HG03103 (cell line): ENCODE measurements at regions not wholly inside any gene's neighbourhood (a gene's known extent, or its start where the extent isn't known, plus 50 kb on each side); places are given as distances from the start of the nearest gene placed in this dataset.
"Not testable (repeated sequence)": the region's sequence is repeated elsewhere in the genome, so short reads cannot be mapped to it uniquely, and the experiment has no call there.

Experiments used
- ATAC-seq: cut with Tn5 transposase; IDR thresholded peaks from one replicate; pipeline ENCODE4 v1.9.1; 2021; ENCODE audit warnings: low read depth; ENCODE audit not compliant: unreplicated experiment

DNA sequence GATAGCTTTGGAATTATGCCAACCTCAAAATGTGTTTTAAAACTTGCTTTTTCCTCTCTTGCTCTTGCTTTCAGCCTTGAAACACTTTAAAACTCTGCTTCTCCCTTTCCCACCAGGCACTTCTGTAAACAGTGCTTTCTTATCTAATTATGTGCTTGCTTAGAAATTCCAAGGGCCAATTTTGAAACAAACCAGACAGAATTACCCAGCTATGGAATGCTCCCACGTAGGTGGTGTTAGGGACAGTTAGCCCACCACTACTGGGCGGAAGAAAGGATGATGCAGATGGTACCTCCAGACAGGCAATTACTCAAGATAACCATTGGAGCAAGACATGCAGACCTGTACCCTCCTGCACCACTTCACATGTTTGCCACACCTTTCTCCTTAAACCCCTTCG lies 523.0 kb upstream of the PTPRD start:
- ATAC-seq: no peak

DNA sequence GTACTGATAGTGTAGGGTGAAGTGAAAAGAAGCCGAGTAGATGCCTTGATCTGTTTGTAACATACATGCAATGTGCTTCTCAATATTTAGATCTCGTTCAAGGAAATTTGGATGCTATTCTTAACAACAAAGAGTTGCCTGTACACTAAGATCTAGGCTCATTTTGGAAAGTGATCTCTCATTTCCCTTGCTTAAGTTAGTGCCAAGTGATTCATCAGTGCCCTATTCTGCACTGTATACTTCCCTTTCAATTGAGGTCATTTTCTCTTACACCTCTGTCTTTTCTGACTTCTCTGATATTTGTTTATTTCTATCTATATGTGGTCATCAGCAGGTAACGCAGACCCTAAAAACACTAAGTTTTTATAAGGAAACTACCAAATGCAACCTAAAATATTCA lies 528.6 kb upstream of the PTPRD start:
- ATAC-seq: no peak

GRCh38 chr9:11142965-11143738 lies 530.4 kb upstream of the PTPRD start:
- ATAC-seq: no peak

GRCh38 chr9:11144746-11145145 lies 531.9 kb upstream of the PTPRD start:
- no peak for ATAC-seq

- ATAC-seq: no peak
Observed at GRCh38 chr9:11148189-11148588, 535.4 kb upstream of the PTPRD start.

DNA sequence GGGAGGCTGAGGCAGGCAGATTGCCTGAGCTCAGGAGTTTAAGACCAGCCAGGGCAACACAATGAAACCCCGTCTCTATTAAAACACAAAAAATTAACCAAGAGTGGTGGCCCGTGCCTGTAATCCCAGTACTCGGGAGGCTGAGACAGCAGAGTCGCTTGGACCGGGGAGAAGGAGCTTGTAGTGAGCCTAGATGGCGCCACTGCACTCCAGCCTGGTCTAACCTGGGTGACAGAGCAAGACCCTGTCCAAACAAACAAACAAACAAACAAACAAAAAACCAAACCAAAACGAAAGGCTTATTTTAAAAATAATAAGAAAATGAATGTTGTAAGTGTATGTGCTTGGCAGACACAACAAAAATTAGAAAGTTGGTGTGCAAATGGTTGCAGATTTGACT lies 536.3 kb upstream of the PTPRD start:
- no peak for ATAC-seq

DNA sequence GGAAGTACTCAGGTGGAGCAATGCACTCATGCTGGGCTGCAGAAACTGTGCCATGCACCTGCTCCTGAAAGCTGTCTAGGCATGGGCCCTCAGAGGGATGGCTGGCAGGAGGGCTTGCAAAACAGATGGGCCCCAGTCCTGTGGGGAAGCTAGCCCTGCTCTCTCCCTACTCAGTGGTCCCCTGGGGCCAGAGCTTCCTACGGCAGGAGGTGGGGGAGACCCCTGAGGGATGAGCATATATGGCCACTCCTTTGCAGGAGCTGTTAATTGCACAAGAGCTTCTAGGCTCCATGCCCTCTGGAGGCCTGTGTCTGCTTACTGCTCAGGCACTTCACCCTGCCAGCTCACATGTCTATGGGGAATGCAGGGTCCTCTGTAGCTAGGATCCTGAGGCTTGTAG lies 545.3 kb upstream of the PTPRD start:
- ATAC-seq: no peak

DNA sequence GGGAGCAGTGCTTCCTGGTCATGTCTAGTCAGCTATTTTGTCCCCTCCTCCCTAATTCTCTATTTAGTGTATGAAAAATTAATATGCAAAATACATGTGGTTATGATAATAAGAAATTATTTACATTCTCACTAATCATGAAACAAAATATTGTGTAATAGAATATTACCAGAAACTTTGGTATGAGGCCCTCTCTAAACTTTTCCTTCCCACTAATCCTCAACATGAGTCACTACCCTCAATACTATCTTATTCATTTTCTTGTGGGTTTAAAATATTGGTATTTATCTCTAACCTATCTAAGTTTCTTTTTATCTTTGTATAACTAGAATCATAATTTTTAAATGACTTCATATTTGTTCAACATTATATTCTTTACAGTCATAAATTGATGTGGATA lies 545.9 kb upstream of the PTPRD start:
- no peak for ATAC-seq

DNA sequence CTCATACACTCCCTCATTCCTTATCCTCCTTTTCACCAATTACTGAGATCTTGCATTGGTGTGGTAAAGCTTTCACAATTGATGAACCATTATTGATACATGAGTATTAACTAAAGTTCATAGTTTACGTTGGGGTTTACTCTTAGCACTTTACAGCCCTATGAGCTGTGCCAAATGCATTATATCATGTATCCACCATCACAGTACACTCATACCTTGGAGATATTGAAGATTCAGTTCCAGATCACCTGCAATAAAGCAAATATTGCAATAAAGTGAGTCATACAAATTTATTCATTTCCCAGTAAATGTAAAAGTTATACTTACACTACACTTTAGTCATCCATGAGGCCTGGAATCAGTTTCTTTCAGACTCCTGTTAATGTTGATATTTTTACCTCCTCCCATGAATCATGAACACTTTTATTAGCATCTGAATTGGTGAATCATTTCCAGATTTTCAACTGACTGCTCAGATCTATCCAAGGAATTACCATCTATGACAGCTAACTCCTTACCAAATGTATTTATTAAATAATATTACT lies 546.6 kb upstream of the PTPRD start:
- ATAC-seq: no peak

DNA sequence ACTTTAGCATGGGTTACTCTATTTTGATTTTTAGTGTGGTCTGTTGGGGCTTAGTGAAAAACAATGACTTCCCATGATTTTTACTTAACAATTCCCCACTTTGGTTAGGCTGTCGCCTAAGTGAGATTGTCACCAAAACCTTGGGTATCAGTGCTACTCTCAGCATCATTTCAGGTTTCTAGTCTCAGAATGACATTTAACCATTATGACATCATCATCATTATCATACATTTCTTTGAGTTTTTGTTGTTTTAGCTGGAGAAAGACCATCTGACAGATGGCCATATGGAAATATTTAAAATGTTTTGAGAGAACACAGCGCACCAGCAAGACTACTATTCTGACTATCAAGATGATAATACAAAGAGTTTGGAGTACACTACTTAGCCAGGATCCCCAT lies 551.0 kb upstream of the PTPRD start:
- ATAC-seq: no peak

DNA sequence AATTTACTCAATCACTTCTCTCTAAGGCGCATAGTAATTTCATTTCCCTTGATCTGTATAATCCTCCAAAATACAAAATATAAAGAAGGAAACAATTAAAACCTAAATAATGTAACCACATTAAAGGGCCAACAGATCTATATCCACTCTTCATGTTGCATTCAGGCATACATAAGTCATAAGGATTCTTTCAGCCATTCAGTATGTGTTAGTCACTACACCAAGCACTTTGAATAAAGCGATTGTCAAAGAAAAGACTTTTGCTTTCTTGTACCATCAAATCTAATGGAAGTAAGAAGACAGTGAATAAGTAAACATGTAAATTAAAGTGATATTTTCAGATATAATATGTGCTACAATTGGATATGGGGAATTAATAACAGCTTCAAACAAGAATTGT lies 569.2 kb upstream of the PTPRD start:
- no peak for ATAC-seq

DNA sequence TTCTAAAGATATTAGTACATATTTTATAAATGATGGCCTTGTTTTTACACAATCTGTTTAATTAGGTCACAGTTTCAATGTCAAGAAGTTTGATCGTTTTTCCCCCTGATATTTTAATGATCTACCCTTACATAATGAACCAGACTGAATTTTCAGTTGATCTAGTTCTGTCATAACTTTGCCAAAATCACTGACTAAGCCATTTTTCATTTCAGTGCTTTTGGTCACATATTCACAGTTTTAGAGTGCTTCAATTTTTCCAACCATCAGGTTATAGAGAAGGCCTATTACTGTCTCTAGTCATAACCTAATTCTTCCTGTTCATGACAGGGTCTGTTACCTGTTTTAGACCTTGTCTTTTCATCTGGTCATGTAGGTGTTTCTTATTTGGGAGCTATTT lies 577.9 kb upstream of the PTPRD start:
- no peak for ATAC-seq

DNA sequence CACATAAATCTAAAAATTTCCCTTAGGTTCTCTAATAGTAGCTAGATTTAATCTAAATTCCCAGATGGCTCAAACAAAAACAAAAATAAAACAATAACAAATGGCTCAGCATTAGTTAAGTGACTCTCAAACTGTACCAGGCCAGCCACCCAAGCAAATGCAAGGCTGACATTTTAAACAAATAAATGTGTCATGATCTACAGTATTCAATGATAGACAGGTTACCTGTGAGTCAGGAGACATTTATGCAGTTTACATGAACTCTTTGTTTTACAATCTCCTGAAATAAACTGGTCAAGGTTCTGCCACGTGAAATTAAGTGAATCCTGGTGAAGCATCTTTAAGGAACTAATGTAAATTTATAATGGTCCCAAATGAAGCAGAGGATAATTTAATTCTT lies 580.2 kb upstream of the PTPRD start:
- no peak for ATAC-seq

- ATAC-seq: no peak
Observed at GRCh38 chr9:11194246-11194645, 581.4 kb upstream of the PTPRD start.

DNA sequence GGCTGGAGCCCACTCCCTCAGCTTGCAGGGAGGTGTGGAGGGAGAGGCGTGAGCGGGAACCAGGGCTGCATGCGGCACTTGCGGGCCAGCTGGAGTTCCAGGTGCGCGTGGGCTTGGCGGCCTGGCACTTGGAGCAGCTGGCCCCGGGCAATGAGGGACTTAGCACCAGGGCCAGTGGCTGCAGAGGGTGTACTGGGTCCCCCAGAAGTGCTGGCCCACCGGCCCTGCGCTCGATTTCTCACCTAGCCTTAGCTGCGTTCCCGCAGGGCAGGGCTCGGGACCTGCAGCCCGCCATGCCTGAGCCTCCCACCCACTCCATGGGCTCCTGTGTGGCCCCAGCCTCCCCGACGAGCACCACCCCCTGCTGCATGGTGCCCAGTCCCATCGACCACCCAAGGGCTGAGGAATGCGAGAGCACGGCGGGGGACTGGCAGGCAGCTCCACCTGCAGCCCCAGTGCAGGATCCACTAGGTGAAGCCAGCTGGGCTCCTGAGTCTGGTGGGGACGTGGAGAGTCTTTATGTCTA lies 584.1 kb upstream of the PTPRD start:
- ATAC-seq: not testable (repeated sequence)

GRCh38 chr9:11199335-11199734 lies 586.5 kb upstream of the PTPRD start:
- no peak for ATAC-seq

DNA sequence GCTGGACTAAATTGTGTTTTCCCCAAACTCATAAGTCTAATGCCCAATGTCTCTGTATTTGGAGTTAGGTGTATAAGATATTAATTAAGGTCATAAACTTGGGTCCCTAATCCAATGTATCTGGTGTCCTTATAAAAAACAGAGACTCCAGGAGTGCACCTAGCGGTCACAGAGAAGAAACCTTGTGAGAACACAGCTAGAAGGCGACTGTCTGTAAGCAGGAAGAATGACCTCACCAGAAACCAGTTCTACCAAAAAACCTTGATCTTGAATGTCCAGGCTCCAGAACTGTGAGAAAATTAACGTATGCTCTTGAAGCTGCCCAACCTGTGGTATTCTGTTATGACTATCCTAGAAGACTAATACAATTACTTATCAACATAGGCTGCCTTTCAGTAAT lies 591.7 kb upstream of the PTPRD start:
- ATAC-seq: no peak

DNA sequence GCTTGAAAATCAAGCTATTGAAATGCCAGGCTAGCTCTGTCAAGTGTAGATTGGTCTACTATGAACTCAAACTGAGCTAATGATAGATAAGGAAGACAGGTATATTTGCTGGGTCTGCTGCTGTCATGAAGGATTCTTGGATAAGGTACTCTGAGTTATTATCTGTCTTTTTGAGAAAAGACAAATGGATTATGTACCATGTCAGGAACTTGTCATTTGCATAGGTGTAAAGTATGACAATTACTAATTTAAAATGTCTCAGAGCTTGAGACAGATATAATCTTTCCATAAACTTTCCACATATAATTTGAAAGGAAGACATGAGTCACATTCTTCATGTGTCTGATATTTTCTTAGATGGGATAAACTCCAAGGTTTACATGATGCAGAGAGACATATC lies 594.1 kb upstream of the PTPRD start:
- no peak for ATAC-seq

GRCh38 chr9:11233696-11234095 lies 620.9 kb upstream of the PTPRD start:
- ATAC-seq: no peak

GRCh38 chr9:11235061-11235460 lies 622.3 kb upstream of the PTPRD start:
- ATAC-seq: no peak

DNA sequence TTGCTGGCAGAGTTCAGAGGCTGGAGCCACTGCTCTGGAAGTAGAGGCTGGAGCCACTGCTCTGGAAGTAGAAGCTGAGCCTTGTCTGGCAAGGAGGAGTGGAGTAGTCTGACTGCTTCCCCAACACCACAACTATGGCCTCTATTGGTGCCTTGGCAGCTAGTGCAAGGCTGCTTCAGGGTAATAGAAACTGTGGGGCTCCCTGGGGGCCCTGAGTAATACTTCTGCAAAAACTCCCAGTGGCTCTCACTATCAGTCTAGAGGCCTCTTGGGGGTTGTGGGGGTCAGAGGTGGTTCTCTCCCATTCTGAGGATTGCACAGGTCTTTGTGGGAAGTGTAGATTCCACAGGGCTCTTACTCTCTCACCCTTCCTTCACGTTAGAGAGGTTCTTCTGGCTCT lies 629.0 kb upstream of the PTPRD start:
- ATAC-seq: no peak

GRCh38 chr9:11257992-11258391 lies 645.2 kb upstream of the PTPRD start:
- no peak for ATAC-seq
